Thoracic aorta (tissue), 2 donors: ENCODE measurements at regions not wholly inside any gene's neighbourhood (a gene's known extent, or its start where the extent isn't known, plus 50 kb on each side); places are given as distances from the start of the nearest gene placed in this dataset.

Source experiments
- ATAC-seq: fragments of 150-250 bp; one replicate; pipeline ENCODE4 v1.8.0; 2017; ENCODE audit warnings: low read depth; ENCODE audit not compliant: insufficient number of reproducible peaks, low FRiP score
- DNase-seq: peaks from one replicate; pipeline ENCODE4 v3.0.0-alpha.2; 2020; ENCODE audit warnings: low spot score
- H3K27ac ChIP-seq, 2 donors: fragments of 200-600 bp; sonication (generic); 1 replicate in 1 of 2; 2 replicates in 1 of 2; pipeline ENCODE4 v1.5.1; 2016; ENCODE audit warnings: mild to moderate bottlenecking in 2 of 2, moderate library complexity in 2 of 2
- H3K27me3 ChIP-seq: fragments of 200-600 bp; sonication (generic); replicated peaks from 2 replicates; pipeline ENCODE4 v1.6.0; 2016; ENCODE audit warnings: mild to moderate bottlenecking; ENCODE audit not compliant: insufficient read depth
- H3K36me3 ChIP-seq: fragments of 200-600 bp; sonication (generic); one replicate; pipeline ENCODE4 v1.5.1; 2016
- H3K4me1 ChIP-seq, 2 donors: fragments of 200-600 bp; sonication (generic); 1 replicate in 1 of 2; 2 replicates in 1 of 2; pipeline versions ENCODE4 v1.5.1 to v1.6.0; 2016; ENCODE audit warnings: low read depth in 2 of 2, mild to moderate bottlenecking in 1 of 2; ENCODE audit not compliant: control insufficient read depth in 1 of 2
- H3K4me3 ChIP-seq: fragments of 200-600 bp; sonication (generic); 2 replicates; pipeline ENCODE4 v1.5.1; 2016; ENCODE audit warnings: mild to moderate bottlenecking
- H3K9me3 ChIP-seq: fragments of 200-600 bp; sonication (generic); 2 replicates; pipeline ENCODE4 v1.5.1; 2016
- CTCF ChIP-seq: fragments of 200-600 bp; sonication (generic); IDR thresholded peaks from one replicate; pipeline ENCODE4 v1.5.1; 2019; ENCODE audit warnings: antibody characterized with exemption

GRCh38 chr20:7723284-7723683 lies 217.0 kb downstream of the HAO1 start:
- Histone ChIP-seq H3K9me3 (no peaks in the 10 kb centered on the region), H3K36me3 (no peaks in the 10 kb centered on the region), H3K4me1 (no peaks in the 10 kb centered on the region), H3K4me3 (no peak overlapping the region), H3K27me3 (no peaks in the 10 kb centered on the region), H3K27ac (no peak overlapping the region)
- no peak for ATAC-seq
- DNase-seq, result no peak
- no peak for TF ChIP-seq CTCF

- ATAC-seq, result no peak
- Histone ChIP-seq H3K4me1 (no peaks in the 10 kb centered on the region), H3K36me3 (no peaks in the 10 kb centered on the region), H3K4me3 (no peak overlapping the region), H3K27ac (no peak overlapping the region), H3K27me3 (no peaks in the 10 kb centered on the region), H3K9me3 (no peaks in the 10 kb centered on the region)
- DNase-seq, result no peak
- TF ChIP-seq CTCF, result no peak
Measured at GRCh38 chr20:7728338-7728737, 211.9 kb downstream of the HAO1 start.

- Histone ChIP-seq H3K9me3 (no peaks in the 10 kb centered on the region), H3K4me1 (no peaks in the 10 kb centered on the region), H3K27ac (no peak overlapping the region), H3K4me3 (no peak overlapping the region), H3K27me3 (no peaks in the 10 kb centered on the region), H3K36me3 (no peaks in the 10 kb centered on the region)
- no peak for TF ChIP-seq CTCF
- DNase-seq (no peak), ATAC-seq (no peak)
Measured at GRCh38 chr20:7734216-7734615, 206.0 kb downstream of the HAO1 start.

GRCh38 chr20:7736336-7736735 lies 203.9 kb downstream of the HAO1 start:
- no peaks in the 10 kb centered on the region for H3K27me3 ChIP-seq
- TF ChIP-seq CTCF, result no peak
- H3K9me3 ChIP-seq, result no peaks in the 10 kb centered on the region
- no peaks in the 10 kb centered on the region for H3K36me3 ChIP-seq
- DNase-seq (no peak), ATAC-seq (no peak)
- H3K4me1 ChIP-seq, result no peaks in the 10 kb centered on the region
- no peak overlapping the region for H3K27ac ChIP-seq
- H3K4me3 ChIP-seq, result no peak overlapping the region

- ATAC-seq (no peak), DNase-seq (no peak)
- Histone ChIP-seq H3K27me3 (no peaks in the 10 kb centered on the region), H3K36me3 (no peaks in the 10 kb centered on the region), H3K27ac (no peak overlapping the region), H3K9me3 (no peaks in the 10 kb centered on the region), H3K4me1 (no peaks in the 10 kb centered on the region), H3K4me3 (no peak overlapping the region)
- TF ChIP-seq CTCF, result no peak
Measured at GRCh38 chr20:7741866-7742265, 198.4 kb downstream of the HAO1 start.
